Left ventricle myocardium superior (tissue), 1 donor: ENCODE measurements at regions not wholly inside any gene's neighbourhood (a gene's known extent, or its start where the extent isn't known, plus 50 kb on each side); places are given as distances from the start of the nearest gene placed in this dataset.
"Not testable (repeated sequence)": the region's sequence is repeated elsewhere in the genome, so short reads cannot be mapped to it uniquely, and the experiment has no call there.

ENCODE experiments used
- ATAC-seq: fragments of 200-7000 bp; cut with Tn5 transposase; one replicate; pipeline ENCODE4 v1.9.1; 2020; ENCODE audit warnings: mild to moderate bottlenecking, moderate library complexity
- DNase-seq: peaks from one replicate; pipeline ENCODE4 v3.0.0-alpha.2; 2020
- intact Hi-C: fragments of 100-400 bp; cut with micrococcal nuclease; formaldehyde crosslinking; loops from one replicate; pipeline ENCODE4 v1.11.0; 2022
- donor health status: DM: no; HTN: yes; CAD: no; lungs with severe emphysema.

DNA sequence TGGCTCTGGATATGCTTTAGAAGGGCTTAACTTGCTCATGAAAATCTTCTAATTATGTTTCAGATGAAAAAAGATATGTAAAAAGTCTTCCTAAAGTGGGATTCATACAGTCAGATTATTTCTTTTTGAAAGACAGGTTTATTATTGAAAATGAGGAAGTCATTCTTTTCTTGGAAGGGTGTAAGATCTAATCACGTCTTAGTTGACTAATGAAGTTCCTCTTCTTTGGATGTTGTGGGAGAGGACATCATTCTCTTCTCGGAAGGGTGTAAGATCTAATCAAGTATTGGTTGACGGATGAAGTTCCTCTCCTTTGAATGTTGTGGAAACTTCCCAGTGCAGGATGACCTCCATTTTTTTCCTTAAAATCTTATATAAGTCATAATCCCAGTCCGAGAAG is 74.9 kb downstream of the ALG10 start:
- intact Hi-C loops, result no loop called here
- ATAC-seq, result no peak
- no peak for DNase-seq

DNA sequence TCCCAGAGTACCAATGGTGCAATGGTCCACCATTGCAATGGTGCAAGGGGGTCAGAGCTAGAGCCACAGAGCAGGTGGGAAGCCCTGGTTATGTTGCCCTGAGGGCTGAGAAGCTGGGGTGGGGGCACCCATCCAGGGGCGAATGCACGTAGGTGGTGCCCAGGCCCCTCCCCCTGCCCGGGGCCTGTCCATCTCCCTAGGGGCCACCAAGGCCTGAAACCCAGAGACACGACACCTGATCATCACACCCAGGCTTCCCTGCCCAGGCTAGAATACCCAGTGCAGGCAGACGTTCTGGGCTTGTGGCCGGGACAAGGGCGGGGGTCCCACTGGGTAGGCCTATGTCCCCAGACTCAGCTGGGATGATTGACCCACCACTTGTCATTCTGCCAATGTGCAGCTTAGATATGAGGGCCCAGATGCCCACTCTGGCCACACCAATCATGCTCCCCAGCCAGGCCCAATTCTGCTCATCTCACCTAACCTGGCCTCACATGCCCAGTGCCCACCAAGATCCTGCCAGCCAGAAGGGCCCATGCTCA is 83.2 kb downstream of the ALG10 start:
- DNase-seq (no peak), ATAC-seq (no peak)
- intact Hi-C loops, result no loop called here

DNA sequence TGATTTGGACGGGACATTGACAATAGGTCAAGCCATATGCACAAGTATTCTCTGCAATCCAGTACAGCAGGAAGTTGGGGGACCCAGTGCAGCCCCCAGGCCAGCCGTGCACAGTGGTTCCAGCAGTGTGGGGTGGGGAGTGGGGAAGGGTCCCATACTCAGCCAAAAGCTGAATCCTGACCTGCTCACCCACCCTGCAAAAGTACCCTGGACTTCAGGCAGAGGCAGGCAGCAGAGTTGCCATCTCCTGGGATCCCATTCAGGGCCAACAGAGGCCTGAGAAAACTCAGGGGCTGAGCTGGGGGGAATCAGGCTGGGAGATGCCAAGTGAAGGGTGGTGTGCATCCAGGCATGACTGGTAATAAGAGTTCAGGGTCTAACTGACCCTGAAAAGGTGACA is 83.9 kb downstream of the ALG10 start:
- ATAC-seq (no peak), DNase-seq (no peak)
- intact Hi-C loops, result no loop called here

DNA sequence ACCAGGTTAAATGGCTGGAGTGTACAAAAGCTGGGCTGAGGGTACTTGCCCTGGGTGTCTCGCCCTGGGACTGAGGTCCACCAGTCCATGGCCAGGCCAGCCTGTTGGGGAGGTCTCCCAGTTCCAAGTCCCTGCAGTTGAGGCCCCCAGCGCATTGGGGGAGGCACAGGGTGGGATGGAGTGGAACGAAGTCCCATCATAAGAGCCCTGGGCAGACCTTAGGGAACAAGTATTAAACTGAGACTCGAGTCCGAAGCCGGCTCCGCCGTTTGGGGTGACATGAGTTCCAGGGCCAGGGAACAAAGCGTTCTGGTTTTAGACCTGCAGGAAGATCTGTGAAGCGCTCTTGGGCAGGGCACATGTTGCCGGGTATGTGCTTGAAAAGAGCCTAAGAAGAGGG is 84.7 kb downstream of the ALG10 start:
- no peak for DNase-seq
- no peak for ATAC-seq
- intact Hi-C loops, result no loop called here

DNA sequence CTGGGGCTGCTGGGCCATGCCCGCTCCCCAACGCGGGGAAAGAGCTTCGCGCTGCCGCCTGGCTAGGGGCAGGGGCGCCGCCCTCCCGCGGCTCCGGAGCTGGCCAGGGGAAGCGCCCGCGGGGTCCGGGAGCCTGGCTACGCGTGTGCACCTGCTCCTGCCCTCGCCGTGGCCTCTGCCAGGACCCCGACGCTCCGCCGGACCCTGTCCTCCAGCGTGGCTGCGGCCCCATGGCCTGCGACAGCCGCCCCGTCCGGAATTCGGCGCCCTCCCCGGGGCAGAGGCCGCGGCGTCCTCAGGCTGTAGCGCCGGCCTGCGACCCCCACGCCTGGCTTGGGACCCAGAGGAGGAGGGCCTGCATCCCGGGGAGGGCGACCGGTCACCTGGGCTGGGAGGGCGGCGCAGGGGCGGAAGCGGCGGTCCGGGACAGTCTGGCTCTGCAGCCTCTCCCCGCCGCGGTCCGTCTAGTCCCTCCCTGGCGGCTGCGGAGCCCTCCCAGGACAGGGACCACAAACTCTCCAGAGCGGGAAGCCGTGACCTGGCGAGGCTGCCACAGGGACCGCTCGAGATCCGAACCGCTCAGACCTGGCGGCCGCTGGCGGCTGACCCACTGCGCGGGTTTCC is 85.6 kb downstream of the ALG10 start:
- ATAC-seq, result no peak

DNA sequence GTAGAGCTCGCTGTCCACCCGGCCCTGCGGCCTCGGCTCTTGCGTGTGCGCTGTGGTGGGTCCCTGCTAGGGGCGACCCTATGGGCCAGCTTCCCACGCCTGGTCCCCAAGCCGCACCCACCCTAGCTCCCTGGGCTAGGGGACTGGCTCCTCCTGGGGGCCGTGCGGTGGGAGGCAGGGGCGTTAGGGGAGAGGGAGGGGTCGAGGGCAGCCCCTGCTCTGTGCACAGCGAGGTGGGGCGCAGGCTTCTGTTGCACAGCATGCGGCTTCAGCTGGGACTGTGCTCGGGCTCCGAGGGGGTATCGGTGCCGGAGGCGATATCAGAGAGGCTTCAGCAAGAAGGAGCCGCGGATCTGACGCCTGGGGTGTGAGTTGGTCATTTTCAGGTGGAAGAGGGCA is 86.1 kb downstream of the ALG10 start:
- no peak for ATAC-seq
- no peak for DNase-seq
- intact Hi-C loops, result no loop called here

More for the DNA sequence above, 85.6 kb downstream of the ALG10 start:
- intact Hi-C loops, result no loop called here
- DNase-seq, result no peak

DNA sequence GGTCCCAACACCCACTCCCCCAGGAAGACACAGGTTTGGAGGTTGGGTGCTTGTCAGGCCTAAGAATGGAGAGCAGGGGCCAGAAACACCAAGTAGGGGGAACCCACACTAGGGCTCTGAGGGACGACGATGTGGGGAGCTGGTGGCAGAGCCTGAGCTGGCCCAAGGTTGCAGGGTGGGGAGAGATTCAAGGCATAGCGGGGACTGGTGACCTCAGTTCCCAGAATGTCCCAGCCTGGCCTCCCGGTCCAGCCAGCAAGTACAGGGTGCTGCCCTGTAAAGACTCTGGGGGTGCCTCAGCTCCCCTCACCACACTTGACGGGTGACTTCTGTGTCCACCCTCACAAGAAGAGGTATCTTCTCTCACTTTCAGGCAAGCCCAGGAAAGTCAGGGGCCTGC is 86.7 kb downstream of the ALG10 start:
- DNase-seq, result no peak
- intact Hi-C loops, result no loop called here
- no peak for ATAC-seq

DNA sequence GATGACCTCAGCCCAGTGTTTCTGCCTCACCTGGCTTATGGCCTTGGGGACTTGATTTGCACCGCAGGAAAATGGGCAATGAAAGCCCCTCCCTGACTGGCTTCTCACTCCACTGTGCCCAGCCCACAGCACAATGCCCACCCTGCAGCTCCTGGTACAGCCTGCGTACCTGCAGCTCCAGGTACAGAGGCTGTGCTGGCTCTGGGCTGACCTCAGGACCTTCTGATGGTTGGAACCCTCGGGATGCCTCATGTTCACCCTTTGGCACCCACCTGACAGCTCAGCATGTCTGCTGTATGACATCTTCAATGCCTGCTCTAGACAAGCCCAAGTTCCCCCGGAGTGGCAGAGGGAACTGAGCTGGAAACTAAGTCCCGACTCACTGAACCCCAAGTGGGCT is 87.1 kb downstream of the ALG10 start:
- intact Hi-C loops, result no loop called here
- ATAC-seq, result no peak
- DNase-seq, result no peak

DNA sequence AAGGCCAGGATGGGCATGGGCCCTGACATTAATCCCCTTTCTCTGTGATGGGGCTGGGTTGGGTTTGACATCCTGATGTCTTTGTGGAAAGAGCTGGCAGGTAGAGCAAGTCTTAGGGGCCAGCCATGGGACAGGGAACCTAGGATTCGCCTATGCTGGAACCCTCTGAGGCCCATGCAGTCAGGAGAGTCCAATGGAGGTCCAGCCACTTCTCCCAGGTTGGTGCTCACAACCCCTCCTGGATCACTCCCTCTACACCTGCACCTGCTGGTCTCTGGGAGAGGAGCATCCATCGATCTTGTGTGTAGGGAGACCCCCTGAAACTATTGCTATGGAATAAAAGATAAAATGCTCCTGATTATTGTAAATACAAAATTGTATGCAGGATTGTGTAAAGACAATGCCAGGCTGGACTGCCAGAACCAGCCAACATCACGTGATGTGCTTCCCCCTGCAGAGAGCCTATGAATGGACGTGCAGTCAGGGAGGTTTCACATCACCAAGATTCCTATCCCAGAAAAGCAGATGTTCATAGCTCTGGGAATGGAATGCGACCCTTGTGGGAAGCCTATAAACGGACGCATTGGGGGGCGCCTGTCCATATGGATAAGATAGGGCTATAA is 87.7 kb downstream of the ALG10 start:
- intact Hi-C loops, ATAC-seq: not testable (repeated sequence)

DNA sequence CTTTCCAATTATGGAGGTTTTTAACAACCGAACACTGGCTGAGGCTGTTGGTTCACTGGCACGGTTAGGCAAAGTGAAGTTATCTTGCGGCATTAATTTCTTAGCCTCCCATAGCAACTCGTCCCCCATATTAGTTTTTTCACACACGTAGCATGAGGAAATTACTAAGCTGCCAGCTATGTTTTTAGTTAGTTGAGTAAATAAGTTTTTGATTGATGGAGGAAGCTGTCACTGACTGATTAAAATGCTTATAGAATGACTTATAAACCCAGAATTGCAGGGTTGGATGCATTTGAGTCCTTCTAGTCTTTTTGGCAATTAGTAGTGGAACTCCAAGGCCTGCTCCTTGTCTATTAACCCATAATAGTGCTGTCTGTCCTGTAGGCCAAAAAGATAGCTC is 97.1 kb downstream of the ALG10 start:
- intact Hi-C loops, result no loop called here
- no peak for ATAC-seq
- no peak for DNase-seq

More for the DNA sequence above, 87.7 kb downstream of the ALG10 start:
- DNase-seq, result not testable (repeated sequence)

DNA sequence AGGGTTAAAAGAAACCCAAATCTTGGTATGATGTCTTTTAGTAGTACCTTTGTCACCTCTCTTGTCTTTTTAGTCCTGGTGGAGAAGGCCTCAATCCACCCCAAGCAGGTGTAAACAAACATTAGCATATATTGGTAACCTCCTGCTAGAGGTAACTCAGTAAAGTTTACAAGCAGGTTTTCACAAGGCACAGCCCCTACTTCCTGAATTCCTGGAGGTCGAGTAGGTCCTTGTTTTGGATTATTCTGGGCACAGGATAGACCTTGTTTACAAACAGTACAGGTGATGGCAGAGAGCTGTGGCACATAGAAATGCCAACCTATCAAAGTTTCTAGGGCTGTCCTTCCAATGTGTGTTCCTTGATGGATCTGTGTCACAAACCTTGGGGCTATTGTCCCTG is 99.1 kb downstream of the ALG10 start:
- no peak for ATAC-seq
- no peak for DNase-seq
- intact Hi-C loops, result no loop called here

DNA sequence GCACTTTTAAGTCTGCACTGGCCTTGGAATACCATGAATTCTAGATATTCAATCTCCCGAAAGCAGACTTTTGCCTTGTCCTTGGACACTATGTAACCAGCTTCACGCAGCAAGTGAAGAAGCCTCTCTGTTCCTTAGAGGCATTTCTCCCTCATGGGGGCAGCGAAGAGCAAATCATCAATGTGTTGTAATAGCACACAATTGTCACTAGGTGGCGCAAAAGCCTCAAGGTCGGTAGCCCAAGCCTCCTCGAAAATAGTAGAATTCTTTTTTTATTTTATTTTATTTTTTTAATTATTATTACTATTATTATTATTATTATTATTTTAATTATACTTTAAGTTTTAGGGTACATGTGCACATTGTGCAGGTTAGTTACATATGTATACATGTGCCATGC is 100.8 kb downstream of the ALG10 start:
- ATAC-seq, DNase-seq, intact Hi-C loops: not testable (repeated sequence)

DNA sequence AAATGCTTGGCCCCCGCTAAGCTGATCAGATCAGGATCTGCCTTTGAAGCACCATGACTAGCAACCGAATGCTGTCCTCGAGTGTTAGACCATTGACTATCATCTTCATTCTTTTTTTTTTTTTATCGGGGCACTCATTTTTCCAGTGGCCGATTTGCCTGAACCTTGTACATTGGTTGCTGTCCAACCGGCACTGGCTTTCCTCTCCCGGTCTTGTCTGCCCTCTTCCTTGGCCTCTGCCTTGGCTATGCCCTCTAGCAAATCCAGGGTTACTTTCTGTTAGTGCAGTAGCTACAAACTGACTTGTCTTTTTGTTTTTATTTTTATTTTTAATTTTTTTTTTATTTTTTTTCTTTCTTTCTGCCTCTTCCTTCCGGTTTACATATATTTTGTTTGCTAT is 102.3 kb downstream of the ALG10 start:
- ATAC-seq (no peak), DNase-seq (no peak)
- intact Hi-C loops, result loop anchor here (5.0 kb wide), 1 partner anchor 93 kb away; no protein-coding TSS in a partner anchor

DNA sequence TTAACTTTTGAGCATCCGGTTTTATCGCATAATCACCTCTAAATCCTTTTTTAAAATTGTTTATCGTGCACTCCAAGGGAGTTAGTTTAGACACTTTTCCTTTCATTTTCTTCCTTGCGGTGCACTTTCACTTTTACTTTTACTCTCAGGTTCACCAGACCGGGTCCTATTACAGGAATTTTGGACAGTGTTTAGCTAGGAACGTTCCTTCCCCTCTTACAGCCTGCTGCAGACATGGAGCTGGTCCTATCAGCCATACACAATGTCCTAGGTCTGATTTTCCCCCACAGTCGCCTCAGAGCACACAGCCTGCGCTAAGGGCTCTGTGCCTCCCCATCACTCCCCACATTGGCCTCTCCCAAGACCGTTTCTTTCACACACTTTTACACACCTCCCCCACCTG is 103.9 kb downstream of the ALG10 start:
- ATAC-seq (no peak), DNase-seq (no peak)
- intact Hi-C loops, result loop anchor here (5.0 kb wide), 1 partner anchor 91 kb away; no protein-coding TSS in a partner anchor

DNA sequence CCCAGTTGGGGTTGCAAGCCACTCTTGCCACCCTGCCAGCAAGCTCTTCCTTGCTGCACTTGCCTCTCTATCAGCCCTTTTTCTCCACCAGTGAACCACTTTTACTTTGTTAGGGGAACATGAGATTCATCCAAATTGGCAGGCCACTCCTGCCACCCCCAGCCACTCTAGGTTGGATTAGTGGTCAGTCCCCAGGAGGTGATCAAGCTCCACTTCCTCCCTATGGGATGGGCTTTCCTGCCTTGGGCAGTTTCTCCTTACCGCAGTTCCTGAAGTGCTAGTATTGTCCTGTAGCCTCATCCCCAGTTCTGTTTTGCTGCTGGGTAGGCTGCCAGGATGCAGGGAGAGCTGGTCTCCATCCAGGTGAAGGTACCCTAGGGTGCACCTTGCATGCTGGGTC is 104.5 kb downstream of the ALG10 start:
- ATAC-seq (no peak), DNase-seq (no peak)
- intact Hi-C loops, result loop anchor here (5.0 kb wide), 1 partner anchor 90 kb away; no protein-coding TSS in a partner anchor

DNA sequence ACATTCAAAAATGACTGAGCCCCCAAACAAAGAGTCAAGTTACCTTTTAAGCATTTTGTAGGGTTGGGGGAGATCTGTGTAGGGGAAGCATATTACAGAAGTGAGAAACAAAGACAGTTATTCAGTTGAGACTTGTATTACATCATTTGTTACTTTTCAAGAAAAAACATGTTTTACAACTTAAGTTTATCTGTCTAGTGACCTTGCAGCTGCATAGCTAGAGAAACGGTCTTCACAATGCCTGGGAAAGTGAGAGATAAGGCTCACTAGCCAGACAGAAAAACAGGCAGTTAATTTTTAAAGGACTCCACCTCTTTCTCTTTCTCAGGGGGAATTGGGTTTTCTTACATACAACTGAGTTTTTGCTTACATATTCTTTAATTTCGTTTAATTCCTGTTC is 105.1 kb downstream of the ALG10 start:
- intact Hi-C loops, result loop anchor here (5.0 kb wide), 1 partner anchor 90 kb away; no protein-coding TSS in a partner anchor
- DNase-seq, ATAC-seq: not testable (repeated sequence)

DNA sequence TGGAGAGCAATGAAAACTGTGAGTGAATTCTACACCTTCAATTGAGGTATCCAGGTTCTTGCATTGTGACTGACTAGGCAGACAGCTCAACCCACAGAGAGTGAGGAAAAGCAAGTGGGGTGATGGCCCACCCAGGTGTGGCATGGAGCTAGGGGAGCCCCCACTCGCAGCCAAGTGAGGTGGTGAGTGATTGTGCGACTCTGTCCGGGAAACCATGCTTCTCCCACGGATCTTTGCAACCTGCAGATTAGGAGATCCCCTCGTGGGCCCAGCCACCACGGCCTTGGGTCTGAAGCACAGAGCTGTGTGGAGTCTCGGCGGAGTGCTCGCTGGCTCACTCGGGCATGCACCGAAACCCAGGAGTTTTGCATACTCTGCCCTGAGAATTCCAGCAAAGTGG is 120.1 kb downstream of the ALG10 start:
- intact Hi-C loops, result no loop called here
- DNase-seq (no peak), ATAC-seq (no peak)

DNA sequence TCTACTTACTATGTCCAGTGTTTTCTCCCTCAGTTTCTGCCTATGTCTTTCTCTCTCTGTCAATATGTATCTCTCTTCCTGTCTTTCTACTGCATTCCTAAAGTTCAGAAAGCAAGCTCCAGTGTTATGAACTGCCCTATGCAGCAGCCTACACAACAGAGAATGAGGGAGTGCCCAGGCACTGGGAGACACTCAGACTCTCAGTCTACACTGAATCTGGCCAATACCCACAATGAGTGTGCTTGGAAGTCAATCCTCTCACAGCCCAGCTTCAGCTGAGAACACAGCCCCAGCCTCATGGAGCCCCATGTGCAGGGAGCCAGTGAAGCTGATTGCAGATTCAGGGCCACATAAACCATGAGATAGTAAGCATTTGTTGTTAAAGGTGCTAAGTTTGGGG is 128.7 kb downstream of the ALG10 start:
- no peak for DNase-seq
- intact Hi-C loops, result no loop called here
- ATAC-seq, result no peak

DNA sequence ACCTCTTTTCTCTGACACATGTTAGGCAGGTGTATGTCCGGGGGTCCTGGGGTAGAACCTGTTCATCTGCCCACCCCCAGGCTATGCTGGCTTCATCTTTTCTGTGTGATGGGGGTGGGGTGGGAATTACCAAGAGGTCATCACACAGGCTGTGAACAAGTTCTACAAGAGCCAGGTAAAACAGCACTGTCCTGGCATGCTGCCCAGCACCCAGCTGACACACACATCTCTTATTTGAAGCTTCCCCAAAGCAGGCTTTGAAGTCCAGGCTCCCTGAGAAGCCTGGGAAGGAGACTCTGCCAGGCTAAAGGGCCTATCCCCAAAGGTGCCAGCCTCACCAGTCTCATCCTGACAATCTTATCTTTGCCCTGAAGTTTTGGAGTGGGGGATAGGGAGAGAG is 141.1 kb downstream of the ALG10 start:
- DNase-seq (no peak), ATAC-seq (no peak)
- intact Hi-C loops, result no loop called here

DNA sequence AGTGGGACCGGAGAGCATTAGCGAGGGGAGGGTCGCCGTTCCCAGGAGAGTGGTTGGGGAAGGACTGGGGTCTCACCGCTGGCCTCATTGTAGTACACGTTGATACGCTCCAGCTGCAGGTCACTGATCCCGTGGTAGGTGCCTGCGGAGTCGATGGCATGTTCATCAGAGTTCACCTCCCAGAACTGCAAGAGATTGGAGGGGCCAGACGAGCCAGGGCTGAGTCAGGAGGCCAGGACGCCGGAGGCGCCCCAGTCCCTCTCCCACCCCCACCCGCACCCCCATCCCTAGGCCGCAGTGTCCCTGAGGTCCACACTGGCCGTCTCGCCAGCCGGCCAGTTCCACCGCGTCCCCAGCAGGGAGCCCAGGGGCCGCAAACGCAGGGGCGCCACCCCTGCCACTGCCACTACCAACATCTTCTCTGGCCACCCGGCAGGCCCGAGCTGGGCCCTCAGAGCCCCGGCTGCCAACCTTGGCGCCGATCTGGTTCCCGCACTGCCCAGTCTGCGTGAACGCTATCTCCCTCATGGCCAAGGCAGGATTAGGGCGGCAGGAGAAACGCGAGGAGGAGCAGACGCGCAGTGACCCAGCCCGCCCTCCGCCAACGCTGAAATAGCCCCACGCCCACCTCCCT is 144.2 kb downstream of the ALG10 start:
- ATAC-seq, result no peak
- no peak for DNase-seq
- intact Hi-C loops, result no loop called here
